Brain microvascular endothelial cell (primary cell): ENCODE measurements at regions not wholly inside any gene's neighbourhood (a gene's known extent, or its start where the extent isn't known, plus 50 kb on each side); places are given as distances from the start of the nearest gene placed in this dataset.

ENCODE experiments used
- DNase-seq: peaks from one replicate; pipeline ENCODE4 v3.0.0-alpha.2; 2020
- H3K27ac ChIP-seq: fragments of 250-450 bp; sonication (Bioruptor Pico); 2 replicates; pipeline ENCODE4 v1.5.1; 2020; ENCODE audit warnings: mild to moderate bottlenecking, moderate library complexity
- H3K27me3 ChIP-seq: fragments of 250-450 bp; sonication (Bioruptor Pico); replicated peaks from 2 replicates; pipeline ENCODE4 v1.5.1; 2020; ENCODE audit warnings: mild to moderate bottlenecking
- H3K36me3 ChIP-seq: fragments of 250-450 bp; sonication (Bioruptor Pico); replicated peaks from 2 replicates; pipeline ENCODE4 v1.5.1; 2020; ENCODE audit warnings: mild to moderate bottlenecking
- H3K4me3 ChIP-seq: 2 replicates; pipeline ENCODE4 v1.5.1; 2011; ENCODE audit warnings: low read depth, mild to moderate bottlenecking, control low read depth, low read length, moderate library complexity
- CTCF ChIP-seq: IDR thresholded peaks from 2 replicates; pipeline ENCODE4 v1.5.1; 2011; ENCODE audit warnings: low read depth, mild to moderate bottlenecking, moderate library complexity, low read length, control low read depth, inconsistent platforms; ENCODE audit errors: missing control alignments
- in situ Hi-C: cut with HindIII; loops from 2 replicates; pipeline ENCODE4 v1.10.0; 2017; ENCODE audit warnings: low sequenced_read_pairs, low pct_ligation_motif_present

GRCh38 chr5:51997949-51998348 lies 614.7 kb downstream of the ISL1 start:
- no peak for TF ChIP-seq CTCF
- Histone ChIP-seq H3K27me3 (no peaks in the 10 kb centered on the region), H3K4me3 (no peak overlapping the region), H3K27ac (no peak overlapping the region), H3K36me3 (no peaks in the 10 kb centered on the region)
- no peak for DNase-seq
- in situ Hi-C loops: no loop called here

GRCh38 chr5:52007230-52007858 lies 624.1 kb downstream of the ISL1 start:
- no peaks in the 10 kb centered on the region for H3K36me3 ChIP-seq
- peak; percentile 4 for DNase-seq
- H3K27me3 ChIP-seq: no peaks in the 10 kb centered on the region
- in situ Hi-C loops: no loop called here
- H3K27ac ChIP-seq: no peak overlapping the region
- TF ChIP-seq CTCF: peak; percentile 75
- H3K4me3 ChIP-seq: no peak overlapping the region

GRCh38 chr5:52010454-52010853 lies 627.2 kb downstream of the ISL1 start:
- H3K36me3 ChIP-seq: no peaks in the 10 kb centered on the region
- in situ Hi-C loops: no loop called here
- no peaks in the 10 kb centered on the region for H3K27me3 ChIP-seq
- no peak for TF ChIP-seq CTCF
- DNase-seq: no peak
- H3K4me3 ChIP-seq: no peak overlapping the region
- no peak overlapping the region for H3K27ac ChIP-seq

- Histone ChIP-seq H3K36me3 (no peaks in the 10 kb centered on the region), H3K4me3 (no peak overlapping the region), H3K27me3 (no peaks in the 10 kb centered on the region), H3K27ac (no peak overlapping the region)
- in situ Hi-C loops: no loop called here
- DNase-seq: no peak
- TF ChIP-seq CTCF: no peak
Observed at GRCh38 chr5:52013523-52013922, 630.3 kb downstream of the ISL1 start.

GRCh38 chr5:52015760-52016159 lies 632.5 kb downstream of the ISL1 start:
- Histone ChIP-seq H3K36me3 (no peaks in the 10 kb centered on the region), H3K27ac (no peak overlapping the region), H3K27me3 (no peaks in the 10 kb centered on the region), H3K4me3 (no peak overlapping the region)
- no peak for DNase-seq
- in situ Hi-C loops: no loop called here
- no peak for TF ChIP-seq CTCF

- Histone ChIP-seq H3K27me3 (no peaks in the 10 kb centered on the region), H3K27ac (no peak overlapping the region), H3K4me3 (no peak overlapping the region), H3K36me3 (no peaks in the 10 kb centered on the region)
- in situ Hi-C loops: no loop called here
- DNase-seq: no peak
- no peak for TF ChIP-seq CTCF
Observed at GRCh38 chr5:52017567-52017966, 634.3 kb downstream of the ISL1 start.
